ENCODE measurements at regions not wholly inside any gene's neighbourhood (a gene's known extent, or its start where the extent isn't known, plus 50 kb on each side); places are given as distances from the start of the nearest gene placed in this dataset.

DNA sequence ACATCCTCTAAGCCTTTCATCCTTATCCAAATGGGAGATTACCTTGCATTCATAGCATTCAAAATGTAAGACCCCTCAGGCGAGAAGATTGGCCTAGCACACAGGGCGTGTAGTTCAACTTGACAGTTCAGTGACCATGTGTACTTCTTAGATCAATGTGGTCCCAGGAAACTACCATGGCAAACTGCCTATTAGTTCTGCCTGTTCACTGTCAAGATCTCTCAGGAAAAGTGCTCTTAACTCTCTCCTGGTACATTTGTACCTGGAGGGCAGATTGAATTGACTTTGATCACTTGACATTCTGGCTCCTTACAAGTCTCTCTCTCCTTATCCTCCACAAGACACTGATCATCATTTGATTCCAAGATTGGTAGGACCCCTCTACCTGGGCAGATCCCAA is 122.4 kb downstream of the CDC7 start:
- POLR2A ChIA-PET (ENCODE audit: low non-redundant PET) = no interaction called here

DNA sequence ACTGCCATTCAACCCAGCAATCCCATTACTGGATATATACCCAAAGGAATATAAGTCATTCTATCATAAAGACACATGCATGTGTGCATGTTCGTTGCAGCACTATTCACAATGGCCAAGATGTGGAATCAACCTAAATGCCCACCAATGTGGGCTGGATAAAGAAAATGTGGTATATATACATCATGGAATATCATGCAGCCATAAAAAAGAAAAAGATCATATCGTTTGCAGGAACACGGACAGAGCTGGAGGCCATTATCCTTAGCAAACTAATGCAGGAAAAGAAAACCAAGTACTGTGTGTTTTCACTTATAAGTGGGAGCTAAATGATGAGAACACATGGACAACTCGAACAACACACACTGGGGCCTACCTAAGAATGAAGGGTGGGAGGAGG is 123.7 kb downstream of the CDC7 start:
- H3K27ac ChIP-seq (ENCODE audit: low read depth, low read length, poor library complexity, severe bottlenecking) = no peak overlapping the region
- ChIA-PET POLR2A (ENCODE audit: low non-redundant PET) (no interaction called here), CTCF (no interaction called here)
- TF ChIP-seq, protein P1, sequence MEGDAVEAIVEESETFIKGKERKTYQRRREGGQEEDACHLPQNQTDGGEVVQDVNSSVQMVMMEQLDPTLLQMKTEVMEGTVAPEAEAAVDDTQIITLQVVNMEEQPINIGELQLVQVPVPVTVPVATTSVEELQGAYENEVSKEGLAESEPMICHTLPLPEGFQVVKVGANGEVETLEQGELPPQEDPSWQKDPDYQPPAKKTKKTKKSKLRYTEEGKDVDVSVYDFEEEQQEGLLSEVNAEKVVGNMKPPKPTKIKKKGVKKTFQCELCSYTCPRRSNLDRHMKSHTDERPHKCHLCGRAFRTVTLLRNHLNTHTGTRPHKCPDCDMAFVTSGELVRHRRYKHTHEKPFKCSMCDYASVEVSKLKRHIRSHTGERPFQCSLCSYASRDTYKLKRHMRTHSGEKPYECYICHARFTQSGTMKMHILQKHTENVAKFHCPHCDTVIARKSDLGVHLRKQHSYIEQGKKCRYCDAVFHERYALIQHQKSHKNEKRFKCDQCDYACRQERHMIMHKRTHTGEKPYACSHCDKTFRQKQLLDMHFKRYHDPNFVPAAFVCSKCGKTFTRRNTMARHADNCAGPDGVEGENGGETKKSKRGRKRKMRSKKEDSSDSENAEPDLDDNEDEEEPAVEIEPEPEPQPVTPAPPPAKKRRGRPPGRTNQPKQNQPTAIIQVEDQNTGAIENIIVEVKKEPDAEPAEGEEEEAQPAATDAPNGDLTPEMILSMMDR (conservative IDR thresholded peaks at IDR 0.05; ENCODE audit: low read depth, low read length) = no peak
- no peak for TF ChIP-seq EZH2 (IDR thresholded peaks at IDR 0.05; ENCODE audit: borderline replicate concordance, low read depth, low read length, poor library complexity, severe bottlenecking)
- no peaks in the 10 kb centered on the region for H3K27me3 ChIP-seq (replicated peaks; ENCODE audit: insufficient read depth, low read depth, low read length, poor library complexity)
- no peaks in the 10 kb centered on the region for H3K4me1 ChIP-seq (ENCODE audit: insufficient read depth, low read length, poor library complexity, severe bottlenecking)
- intact Hi-C loops (cut with micrococcal nuclease; ENCODE audit: unreplicated experiment) = no loop called here
- no peak for DNase-seq (ENCODE audit: low spot score)
- no peaks in the 10 kb centered on the region for H3K36me3 ChIP-seq (ENCODE audit: insufficient read depth, low read length, poor library complexity, severe bottlenecking)
- no TSS peak for BruUV-seq (replicated peaks)
- no peak overlapping the region for H3K4me3 ChIP-seq (ENCODE audit: low read depth, low read length, poor library complexity, severe bottlenecking)
- H3K9me3 ChIP-seq (ENCODE audit: low read depth, low read length, poor library complexity, severe bottlenecking) = no peaks in the 10 kb centered on the region

More for the DNA sequence above, 122.4 kb downstream of the CDC7 start:
- no peaks in the 10 kb centered on the region for H3K9me3 ChIP-seq (ENCODE audit: low read depth, low read length, poor library complexity, severe bottlenecking)
- H3K27ac ChIP-seq (ENCODE audit: low read depth, low read length, poor library complexity, severe bottlenecking) = no peak overlapping the region
- H3K4me1 ChIP-seq (ENCODE audit: insufficient read depth, low read length, poor library complexity, severe bottlenecking) = no peaks in the 10 kb centered on the region
- intact Hi-C loops (cut with micrococcal nuclease; ENCODE audit: unreplicated experiment) = no loop called here
- H3K27me3 ChIP-seq (replicated peaks; ENCODE audit: insufficient read depth, low read depth, low read length, poor library complexity) = no peaks in the 10 kb centered on the region
- H3K4me3 ChIP-seq (ENCODE audit: low read depth, low read length, poor library complexity, severe bottlenecking) = no peak overlapping the region
- H3K36me3 ChIP-seq (ENCODE audit: insufficient read depth, low read length, poor library complexity, severe bottlenecking) = no peaks in the 10 kb centered on the region
- BruUV-seq (replicated peaks) = no TSS peak
- TF ChIP-seq, protein P1 (conservative IDR thresholded peaks at IDR 0.05; ENCODE audit: low read depth, low read length) = no peak
- TF ChIP-seq EZH2 (IDR thresholded peaks at IDR 0.05; ENCODE audit: borderline replicate concordance, low read depth, low read length, poor library complexity, severe bottlenecking) = no peak
- DNase-seq (ENCODE audit: low spot score) = no peak
- CTCF ChIA-PET = no interaction called here

All from A673 (cell line).